Endothelial cell of umbilical vein (primary cell): ENCODE measurements at regions not wholly inside any gene's neighbourhood (a gene's known extent, or its start where the extent isn't known, plus 50 kb on each side); places are given as distances from the start of the nearest gene placed in this dataset.

Experiments used
- BruUV-seq: library from RNA; stranded (reverse); fragments of 400-500 nt; replicated peaks from 2 replicates; lab custom pipeline; 2021; lab: Mats Ljungman, UMichigan
- CTCF ChIA-PET: fragments of 300-600, 350-600 bp; sonication (Branson Sonifier 250); formaldehyde crosslinking; loops from one replicate; lab custom pipeline; 2021; ENCODE audit warnings: antibody characterized with exemption, inconsistent platforms; lab: Charles Lee
- POLR2A ChIA-PET: fragments of 300-600, 350-600 bp; sonication (Branson Sonifier 250); formaldehyde crosslinking; loops from one replicate; lab custom pipeline; 2021; ENCODE audit warnings: antibody characterized with exemption, inconsistent platforms; lab: Charles Lee
- DNase-seq: peaks from one replicate; pipeline ENCODE4 v3.0.0-alpha.2; 2011; ENCODE audit warnings: low read depth, low spot score
- FAIRE-seq: peaks from 2 replicates; lab custom pipeline; 2011; peaks lifted over from hg19 to GRCh38; lab: Jason Lieb, UNC
- H2AFZ ChIP-seq: 2 replicates; pipeline ENCODE4 v1.6.0; 2012; ENCODE audit warnings: low read depth, low read length, control low read depth, inconsistent platforms
- H3K27ac ChIP-seq: 2 replicates; pipeline ENCODE4 v1.5.1; 2011; ENCODE audit warnings: low read depth, mild to moderate bottlenecking, control low read depth, low read length, moderate library complexity; ENCODE audit not compliant: insufficient read depth
- H3K27me3 ChIP-seq, 2 experiments: 2 replicates each; pipeline versions ENCODE4 v1.6.0 to v1.6.1; 2011; ENCODE audit warnings: low read length in 2 of 2, mixed read lengths in 1 of 2; ENCODE audit not compliant: control insufficient read depth in 2 of 2, insufficient read depth in 2 of 2
- H3K36me3 ChIP-seq, 2 experiments: 2 replicates in 1 of 2; 3 replicates in 1 of 2; pipeline ENCODE4 v1.5.1; 2011; ENCODE audit warnings: low read length in 2 of 2, mild to moderate bottlenecking in 1 of 2, moderate library complexity in 1 of 2; ENCODE audit not compliant: control insufficient read depth in 2 of 2, insufficient read depth in 2 of 2; ENCODE audit errors: extremely low read depth in 1 of 2
- H3K4me1 ChIP-seq: 3 replicates; pipeline ENCODE4 v1.5.1; 2011; ENCODE audit warnings: mild to moderate bottlenecking, low read length; ENCODE audit not compliant: control insufficient read depth, insufficient read depth; ENCODE audit errors: extremely low read depth
- H3K4me2 ChIP-seq: 2 replicates; pipeline ENCODE4 v1.6.1; 2011; ENCODE audit warnings: low read length, control low read depth, mixed read lengths; ENCODE audit not compliant: insufficient read depth
- H3K4me3 ChIP-seq, 3 experiments: fragments of 200-600 bp in 1 of 3; sonication (generic), shearing (Covaris generic) in 1 of 3; replicated peaks in 1 of 3; 2 replicates each; pipeline ENCODE4 v1.5.1; 2011 to 2016; ENCODE audit warnings: control low read depth in 3 of 3, low read length in 3 of 3, mild to moderate bottlenecking in 2 of 3, inconsistent platforms in 1 of 3, low read depth in 1 of 3, moderate library complexity in 1 of 3; ENCODE audit not compliant: insufficient read depth in 1 of 3
- H3K79me2 ChIP-seq: 2 replicates; pipeline ENCODE4 v1.6.0; 2012; ENCODE audit warnings: low read length, inconsistent platforms; ENCODE audit not compliant: control insufficient read depth, insufficient read depth
- H3K9ac ChIP-seq: replicated peaks from 2 replicates; pipeline ENCODE3; 2011; ENCODE audit warnings: low read length, control low read depth; ENCODE audit not compliant: insufficient read depth; ENCODE audit errors: extremely low read depth
- H3K9me1 ChIP-seq: replicated peaks from 3 replicates; pipeline ENCODE4 v1.6.0; 2011; ENCODE audit warnings: mild to moderate bottlenecking, low read length; ENCODE audit not compliant: control insufficient read depth, insufficient read depth; ENCODE audit errors: extremely low read depth
- H3K9me3 ChIP-seq: replicated peaks from 2 replicates; pipeline ENCODE4 v1.5.1; 2012; ENCODE audit warnings: low read length, inconsistent platforms; ENCODE audit not compliant: control insufficient read depth, insufficient read depth
- H4K20me1 ChIP-seq: replicated peaks from 2 replicates; pipeline ENCODE3; 2011; ENCODE audit warnings: mild to moderate bottlenecking, low read length; ENCODE audit not compliant: control insufficient read depth, insufficient read depth; ENCODE audit errors: extremely low read depth
- CTCF ChIP-seq, 2 donors: IDR thresholded peaks; 1 replicate in 1 of 2; 2 replicates in 1 of 2; pipeline ENCODE4 v1.5.1; 2011; ENCODE audit warnings: low read length in 2 of 2, mild to moderate bottlenecking in 2 of 2, moderate library complexity in 2 of 2, control low read depth in 1 of 2, inconsistent platforms in 1 of 2, low read depth in 1 of 2; ENCODE audit not compliant: insufficient read depth in 1 of 2; ENCODE audit errors: extremely low read depth in 1 of 2
- EZH2 ChIP-seq: IDR thresholded peaks from 2 replicates; pipeline ENCODE4 v1.6.1; 2012; ENCODE audit warnings: borderline replicate concordance, low read depth, mild to moderate bottlenecking, moderate library complexity, low read length, inconsistent platforms; ENCODE audit not compliant: severe bottlenecking
- FOS ChIP-seq: IDR thresholded peaks from 2 replicates; pipeline ENCODE4 v1.6.1; 2011; ENCODE audit warnings: mild to moderate bottlenecking, low read length, moderate library complexity, borderline replicate concordance; ENCODE audit not compliant: insufficient read depth
- GATA2 ChIP-seq: IDR thresholded peaks from 2 replicates; pipeline ENCODE4 v1.7.0; 2011; ENCODE audit warnings: low read depth, mild to moderate bottlenecking, moderate library complexity, mixed read lengths, low read length; ENCODE audit not compliant: insufficient read length, insufficient read depth
- JUN ChIP-seq: IDR thresholded peaks from 2 replicates; pipeline ENCODE4 v1.6.1; 2011; ENCODE audit warnings: borderline replicate concordance, low read depth; ENCODE audit not compliant: insufficient read length, insufficient read depth
- MAX ChIP-seq: IDR thresholded peaks from 2 replicates; pipeline ENCODE4 v1.6.1; 2011; ENCODE audit not compliant: insufficient read depth, insufficient read length
- MYC ChIP-seq: IDR thresholded peaks from one replicate; pipeline ENCODE4 v1.6.1; 2011; ENCODE audit warnings: mild to moderate bottlenecking, low read depth, low read length
- POLR2A ChIP-seq: IDR thresholded peaks from 2 replicates; pipeline ENCODE4 v1.6.1; 2012; ENCODE audit warnings: low read depth, mild to moderate bottlenecking, control low read depth, low read length
- POLR2AphosphoS5 ChIP-seq: IDR thresholded peaks from 2 replicates; pipeline ENCODE4 v1.6.1; 2012; ENCODE audit warnings: low read depth, mild to moderate bottlenecking, control low read depth, low read length, moderate library complexity; ENCODE audit not compliant: insufficient read depth
- dilution Hi-C: fragments of 300-500 bp; cut with MboI; formaldehyde crosslinking; loops from one replicate; pipeline ENCODE4 v1.15.0; 2019; ENCODE audit warnings: low sequenced_read_pairs; ENCODE audit not compliant: extremely low pct_ligation_motif_present
- intact Hi-C: fragments of 100-400 bp; cut with micrococcal nuclease; formaldehyde crosslinking; loops from one replicate; pipeline ENCODE4 v1.10.0; 2022

DNA sequence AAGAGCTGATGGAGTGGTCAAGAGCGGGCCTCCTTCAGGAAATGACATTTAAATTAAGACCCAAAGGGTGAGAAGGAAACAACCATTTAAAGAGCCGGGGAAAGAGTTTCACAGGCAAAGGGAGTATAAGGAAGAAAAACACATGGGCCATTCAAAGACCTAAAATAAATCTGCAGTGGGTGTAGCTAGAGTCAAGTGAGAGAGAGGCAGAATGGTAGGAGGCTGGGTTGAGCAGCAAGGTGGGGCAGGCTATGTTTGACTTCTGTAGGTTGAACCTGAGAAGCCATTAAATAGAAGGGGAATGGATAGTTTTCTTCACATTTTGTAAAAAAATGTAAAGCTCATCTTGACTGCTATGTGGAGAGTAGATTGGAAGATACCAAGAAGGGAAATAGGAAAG, 183.8 kb downstream of the LACC1 start:
- Histone ChIP-seq H3K9me1 (no peaks in the 10 kb centered on the region), H3K4me1 (no peaks in the 10 kb centered on the region), H2AFZ (no peak overlapping the region), H4K20me1 (no peaks in the 10 kb centered on the region), H3K9me3 (no peaks in the 10 kb centered on the region), H3K36me3 (no peaks in the 10 kb centered on the region), H3K9ac (no peak overlapping the region), H3K4me2 (no peak overlapping the region), H3K27me3 (peaks cover 10 to 13% of the 10 kb centered on the region in 2 experiments), H3K27ac (no peak overlapping the region), H3K79me2 (no peaks in the 10 kb centered on the region), H3K4me3 (no peak overlapping the region)
- no TSS peak for BruUV-seq
- dilution Hi-C loops (no loop called here), intact Hi-C loops (no loop called here)
- FAIRE-seq: no peak
- DNase-seq: no peak
- ChIA-PET POLR2A (no interaction called here), CTCF (no interaction called here)
- no peak for TF ChIP-seq MAX
- TF ChIP-seq MYC: no peak
- TF ChIP-seq JUN: no peak
- TF ChIP-seq CTCF (IDR thresholded peaks at IDR 0.05; ENCODE audit: extremely low read depth in 1 of 2, insufficient read depth in 1 of 2, low read depth in 1 of 2, low read length in 2 of 2): no peak
- no peak for TF ChIP-seq FOS
- no peak for TF ChIP-seq POLR2A
- TF ChIP-seq GATA2: no peak
- TF ChIP-seq EZH2: no peak
- TF ChIP-seq POLR2AphosphoS5: no peak
